GM13977 (cell line): ENCODE measurements at regions not wholly inside any gene's neighbourhood (a gene's known extent, or its start where the extent isn't known, plus 50 kb on each side); places are given as distances from the start of the nearest gene placed in this dataset.

Source experiments
- DNase-seq: peaks from one replicate; pipeline ENCODE4 v3.0.0; 2012; ENCODE audit warnings: low spot score
- in situ Hi-C: fragments of 300-500 bp; cut with MboI; formaldehyde crosslinking; loops from one replicate; pipeline ENCODE4 v1.12.0; 2022; ENCODE audit warnings: low sequenced_read_pairs, low pct_unique_long_range_greater_than_20kb, mixed read lengths, inconsistent platforms; ENCODE audit not compliant: unreplicated experiment
- TF ChIP-seq, protein P1 (sequence below): IDR thresholded peaks from 2 replicates; pipeline ENCODE4 v1.5.1; 2012; ENCODE audit warnings: mild to moderate bottlenecking, control low read depth; ENCODE audit not compliant: insufficient read depth; ENCODE audit errors: extremely low read depth, missing control alignments

DNA sequence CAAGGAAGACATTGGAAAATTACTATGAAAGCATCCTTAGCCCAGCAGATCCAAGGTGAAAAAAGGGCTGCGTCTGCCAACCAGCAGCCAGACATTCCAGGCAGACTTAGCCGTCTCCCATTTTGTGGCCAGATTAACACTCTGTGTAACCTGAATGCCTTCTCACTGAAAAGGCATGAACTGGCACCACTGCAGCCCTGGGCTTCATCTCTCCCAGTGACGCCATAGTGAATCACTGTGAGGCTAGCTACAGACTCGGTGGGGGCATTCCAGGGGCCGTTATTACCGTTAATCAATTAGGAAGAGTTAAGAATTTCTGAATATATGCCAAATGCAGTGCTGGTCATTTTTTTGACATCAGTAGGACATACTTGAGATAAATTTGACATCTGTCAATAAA lies 627.4 kb downstream of the LMO4 start:
- in situ Hi-C loops: loop anchor here (25.0 kb wide), 1 partner anchor 619 kb away; the partner anchor contains the start of gene LMO4
- TF ChIP-seq, protein P1, sequence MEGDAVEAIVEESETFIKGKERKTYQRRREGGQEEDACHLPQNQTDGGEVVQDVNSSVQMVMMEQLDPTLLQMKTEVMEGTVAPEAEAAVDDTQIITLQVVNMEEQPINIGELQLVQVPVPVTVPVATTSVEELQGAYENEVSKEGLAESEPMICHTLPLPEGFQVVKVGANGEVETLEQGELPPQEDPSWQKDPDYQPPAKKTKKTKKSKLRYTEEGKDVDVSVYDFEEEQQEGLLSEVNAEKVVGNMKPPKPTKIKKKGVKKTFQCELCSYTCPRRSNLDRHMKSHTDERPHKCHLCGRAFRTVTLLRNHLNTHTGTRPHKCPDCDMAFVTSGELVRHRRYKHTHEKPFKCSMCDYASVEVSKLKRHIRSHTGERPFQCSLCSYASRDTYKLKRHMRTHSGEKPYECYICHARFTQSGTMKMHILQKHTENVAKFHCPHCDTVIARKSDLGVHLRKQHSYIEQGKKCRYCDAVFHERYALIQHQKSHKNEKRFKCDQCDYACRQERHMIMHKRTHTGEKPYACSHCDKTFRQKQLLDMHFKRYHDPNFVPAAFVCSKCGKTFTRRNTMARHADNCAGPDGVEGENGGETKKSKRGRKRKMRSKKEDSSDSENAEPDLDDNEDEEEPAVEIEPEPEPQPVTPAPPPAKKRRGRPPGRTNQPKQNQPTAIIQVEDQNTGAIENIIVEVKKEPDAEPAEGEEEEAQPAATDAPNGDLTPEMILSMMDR: no peak
- DNase-seq: no peak

DNA sequence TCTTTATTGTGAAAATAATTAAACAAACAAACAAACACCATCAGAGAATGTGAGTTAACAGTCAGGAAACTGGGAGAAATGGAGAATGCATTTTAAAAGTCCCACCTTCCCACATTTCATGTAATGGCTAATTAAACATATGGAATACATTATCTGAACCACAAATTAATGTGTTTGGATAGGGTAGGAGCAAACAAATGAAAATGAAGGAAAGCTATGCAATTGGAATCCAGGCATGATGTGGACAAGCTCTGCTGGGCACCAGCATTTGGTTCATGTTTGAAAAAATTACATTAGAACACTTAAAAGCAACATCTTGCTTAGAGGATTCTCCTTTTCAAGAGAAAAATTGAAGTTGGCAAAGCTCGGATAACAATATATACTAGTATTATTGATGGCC lies 628.1 kb downstream of the LMO4 start:
- TF ChIP-seq, protein P1: no peak
- DNase-seq: no peak
- in situ Hi-C loops: loop anchor here (25.0 kb wide), 1 partner anchor 619 kb away; the partner anchor contains the start of gene LMO4

DNA sequence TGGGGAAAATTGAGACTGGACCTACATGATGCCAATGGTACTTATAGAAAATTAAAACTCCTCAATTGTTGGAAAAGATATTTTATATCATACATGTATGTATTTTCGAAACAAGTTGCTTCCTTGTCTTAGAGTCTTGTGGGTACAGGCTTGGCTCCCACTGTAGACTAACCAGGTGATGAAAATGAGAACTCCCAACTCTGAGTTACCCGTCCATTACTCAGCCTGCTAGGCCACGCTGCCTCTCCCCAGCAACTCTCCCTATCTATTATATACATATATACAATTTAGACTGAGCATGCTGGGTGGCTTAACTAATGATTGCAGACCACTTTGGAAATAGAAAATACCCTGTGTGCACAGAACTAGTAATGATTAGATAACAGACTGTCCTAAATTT lies 628.7 kb downstream of the LMO4 start:
- TF ChIP-seq, protein P1: no peak
- DNase-seq: no peak
- in situ Hi-C loops: loop anchor here (25.0 kb wide), 1 partner anchor 620 kb away; the partner anchor contains the start of gene LMO4

DNA sequence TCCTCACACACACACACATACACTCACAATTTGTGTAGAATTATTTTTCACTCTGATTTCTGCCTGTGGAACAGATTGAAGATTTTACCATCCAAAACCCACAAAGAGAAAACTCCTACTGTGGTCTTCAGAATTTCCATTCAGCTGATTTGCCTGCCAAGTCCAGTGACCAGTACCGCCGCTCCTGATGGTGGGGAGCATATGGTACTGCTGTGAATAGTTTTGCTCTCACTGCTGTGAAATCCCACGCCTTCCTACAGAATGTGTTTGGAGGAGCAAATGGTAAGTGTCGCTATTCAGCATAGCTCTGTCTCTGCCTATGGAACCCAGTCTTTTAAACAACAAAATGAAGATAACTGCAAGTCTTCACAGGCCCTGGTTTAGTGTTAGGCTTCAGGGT lies 629.5 kb downstream of the LMO4 start:
- TF ChIP-seq, protein P1: no peak
- in situ Hi-C loops: loop anchor here (25.0 kb wide), 1 partner anchor 621 kb away; the partner anchor contains the start of gene LMO4
- DNase-seq: no peak

DNA sequence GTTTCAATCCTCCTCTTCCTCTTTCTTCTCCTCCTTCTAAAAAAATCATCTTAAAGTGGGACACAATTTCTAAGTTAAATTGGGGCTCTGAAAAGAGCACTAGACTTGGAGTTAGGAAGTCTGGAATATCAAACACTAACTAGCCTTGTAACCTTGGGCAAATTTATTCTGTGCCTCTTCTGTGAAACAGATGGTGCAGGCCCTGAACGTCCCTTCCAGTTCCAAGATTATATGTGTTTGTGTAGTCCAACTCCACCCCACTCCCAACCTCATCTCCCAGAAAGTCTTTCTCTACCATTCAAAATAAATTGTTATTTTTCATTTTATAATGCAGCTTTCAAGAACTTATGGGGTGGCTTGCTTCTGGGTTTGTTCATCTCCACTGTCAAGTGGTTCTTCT lies 630.0 kb downstream of the LMO4 start:
- in situ Hi-C loops: loop anchor here (25.0 kb wide), 1 partner anchor 621 kb away; the partner anchor contains the start of gene LMO4
- TF ChIP-seq, protein P1: no peak
- no peak for DNase-seq

DNA sequence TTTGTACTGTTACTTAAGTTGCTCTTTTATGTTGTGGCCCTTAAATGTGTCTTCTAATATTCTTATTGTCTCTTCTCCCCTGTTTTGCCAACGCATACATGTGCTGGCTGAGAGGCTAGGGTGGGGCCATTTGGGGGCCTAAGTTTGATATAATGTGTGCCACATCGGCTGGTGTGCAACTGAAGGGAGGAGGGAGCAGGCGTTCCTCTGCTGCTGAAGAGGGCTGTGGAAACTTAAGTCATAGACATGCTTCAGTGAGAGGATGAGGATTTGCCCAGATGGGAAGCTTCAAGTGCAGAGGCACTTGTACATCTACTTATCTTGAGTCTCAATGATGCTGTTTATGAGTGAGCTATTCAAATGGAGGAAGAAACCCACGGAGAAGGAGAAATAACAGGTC lies 630.6 kb downstream of the LMO4 start:
- DNase-seq: no peak
- TF ChIP-seq, protein P1: no peak
- in situ Hi-C loops: loop anchor here (25.0 kb wide), 1 partner anchor 622 kb away; the partner anchor contains the start of gene LMO4

DNA sequence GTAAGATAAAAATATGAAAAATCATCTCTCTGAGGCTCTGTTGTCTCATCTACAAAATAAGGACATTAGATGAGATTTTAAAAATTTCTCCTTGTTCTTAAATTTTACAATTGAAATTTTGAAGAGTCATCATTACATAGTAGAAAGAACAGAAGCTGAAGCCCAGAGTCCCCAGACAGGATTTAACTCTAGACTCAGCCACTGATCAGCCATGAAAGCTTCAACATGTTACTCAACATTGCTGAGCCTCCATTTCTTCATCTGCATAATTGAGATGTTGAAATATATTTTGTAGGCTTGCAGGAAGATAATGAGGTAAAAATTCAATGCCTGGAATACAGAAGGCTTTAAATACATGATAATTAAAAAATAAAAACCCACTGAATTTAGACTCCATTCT lies 633.3 kb downstream of the LMO4 start:
- in situ Hi-C loops: loop anchor here (25.0 kb wide), 1 partner anchor 625 kb away; the partner anchor contains the start of gene LMO4
- TF ChIP-seq, protein P1: no peak
- no peak for DNase-seq
